Ascending aorta (tissue), 2 donors: ENCODE measurements at regions not wholly inside any gene's neighbourhood (a gene's known extent, or its start where the extent isn't known, plus 50 kb on each side); places are given as distances from the start of the nearest gene placed in this dataset.

ENCODE experiments used
- DNase-seq, 2 donors: peaks; one replicate each; pipeline ENCODE4 v3.0.0-alpha.2; 2019; ENCODE audit warnings: low spot score in 2 of 2
- H3K27ac ChIP-seq, 2 donors: fragments of 200-600 bp; sonication (generic); one replicate each; pipeline ENCODE4 v1.5.1; 2016 to 2017; ENCODE audit warnings: mild to moderate bottlenecking in 1 of 2
- H3K27me3 ChIP-seq: fragments of 200-600 bp; sonication (generic); one replicate; pipeline ENCODE4 v1.5.1; 2017
- H3K36me3 ChIP-seq, 2 donors: fragments of 200-600 bp; sonication (generic); one replicate each; pipeline ENCODE4 v1.5.1; 2016
- H3K4me1 ChIP-seq, 2 donors: fragments of 200-600 bp; sonication (generic); one replicate each; pipeline ENCODE4 v1.5.1; 2016 to 2017; ENCODE audit warnings: mild to moderate bottlenecking in 1 of 2
- H3K4me3 ChIP-seq, 2 donors: fragments of 200-600 bp; sonication (generic); one replicate each; pipeline ENCODE4 v1.5.1; 2016 to 2017; ENCODE audit warnings: mild to moderate bottlenecking in 1 of 2
- H3K9me3 ChIP-seq, 2 donors: fragments of 200-600 bp; sonication (generic); one replicate each; pipeline ENCODE4 v1.5.1; 2016
- CTCF ChIP-seq, 3 experiments: fragments of 200-600 bp in 2 of 3; fragments of 450-650 bp in 1 of 3; sonication (generic) in 2 of 3; IDR thresholded peaks; one replicate each; pipeline ENCODE4 v1.5.1; 2016 to 2019; ENCODE audit warnings: antibody characterized with exemption in 3 of 3, mild to moderate bottlenecking in 1 of 3, moderate library complexity in 1 of 3
- intact Hi-C: fragments of 100-400 bp; cut with DNase I; formaldehyde crosslinking; loops from one replicate; pipeline ENCODE4 v1.15.1; 2023

DNA sequence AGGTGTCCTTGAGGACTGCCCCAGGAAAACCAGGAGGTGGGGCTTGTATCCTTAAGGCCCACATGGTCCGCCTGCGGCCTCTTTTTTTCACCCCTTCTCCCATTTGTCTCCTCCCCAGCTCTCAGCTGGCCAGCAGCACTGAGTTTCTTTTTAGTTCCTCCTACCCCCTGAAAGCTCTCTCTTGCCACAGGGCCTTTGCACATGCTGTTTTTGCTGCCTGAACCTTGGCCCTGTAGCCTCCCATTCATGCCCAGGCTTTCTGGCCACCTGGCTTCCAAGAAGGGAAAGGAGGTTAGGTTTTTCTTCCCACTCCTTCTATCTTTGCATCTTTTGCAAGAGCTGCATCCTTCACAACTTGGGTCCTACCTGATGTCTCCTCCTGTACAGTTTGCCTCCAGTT is 358.1 kb downstream of the VRK1 start:
- Histone ChIP-seq H3K27me3 (no peaks in the 10 kb centered on the region), H3K9me3 (no peaks in the 10 kb centered on the region), H3K36me3 (no peaks in the 10 kb centered on the region), H3K4me1 (no peaks in the 10 kb centered on the region), H3K4me3 (no peak overlapping the region), H3K27ac (no peak overlapping the region)
- TF ChIP-seq CTCF (IDR thresholded peaks at IDR 0.05), result no peak
- DNase-seq, result no peak
- intact Hi-C loops, result no loop called here

DNA sequence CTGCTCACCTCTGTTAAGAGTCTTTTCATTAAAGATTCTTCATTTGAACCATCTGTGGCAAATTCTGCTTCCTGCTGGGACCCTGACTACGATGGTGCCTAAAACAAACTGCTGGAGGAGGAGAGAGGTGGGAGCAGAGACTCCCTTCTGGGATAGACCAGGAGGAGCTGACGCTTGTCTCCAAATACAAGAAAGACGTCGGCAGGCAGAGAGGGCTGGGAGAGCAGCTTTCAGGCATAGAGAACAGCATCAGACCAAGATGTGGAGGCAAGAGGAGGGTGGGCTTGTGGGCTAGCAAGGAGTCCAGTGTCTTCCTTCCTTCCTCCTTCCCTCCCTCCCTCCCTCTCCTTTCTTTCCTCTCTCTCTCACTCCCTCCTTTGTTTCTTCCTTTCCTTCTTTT is 358.6 kb downstream of the VRK1 start:
- no peaks in the 10 kb centered on the region for H3K36me3 ChIP-seq

DNA sequence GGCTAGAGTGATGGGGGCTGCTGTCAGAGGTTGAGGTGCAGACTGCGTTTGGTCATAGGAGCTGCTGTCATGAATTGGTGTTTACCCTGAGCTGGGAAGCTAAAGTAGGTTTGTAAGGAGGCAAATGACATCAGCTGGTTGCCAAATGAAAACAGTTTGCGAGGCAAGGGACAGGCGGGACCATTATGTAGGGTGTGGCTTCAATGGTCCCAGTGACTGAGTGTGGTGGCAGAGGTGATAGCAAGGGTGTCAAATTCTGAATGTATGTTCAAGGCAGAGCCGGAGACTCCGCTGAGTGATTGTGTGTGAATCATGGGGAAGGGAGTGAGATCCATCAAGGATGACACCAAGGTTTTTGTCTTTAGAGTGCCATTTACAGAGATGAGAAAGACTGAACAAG is 359.5 kb downstream of the VRK1 start:
- no peaks in the 10 kb centered on the region for H3K27me3 ChIP-seq
- no peak overlapping the region for H3K4me3 ChIP-seq
- TF ChIP-seq CTCF (IDR thresholded peaks at IDR 0.05), result no peak
- H3K4me1 ChIP-seq, result no peaks in the 10 kb centered on the region
- no peak overlapping the region for H3K27ac ChIP-seq
- H3K36me3 ChIP-seq, result no peaks in the 10 kb centered on the region
- no peak for DNase-seq
- intact Hi-C loops, result no loop called here
- no peaks in the 10 kb centered on the region for H3K9me3 ChIP-seq

More for the DNA sequence above, 358.6 kb downstream of the VRK1 start:
- DNase-seq, result no peak
- no peak for TF ChIP-seq CTCF (IDR thresholded peaks at IDR 0.05)
- no peak overlapping the region for H3K4me3 ChIP-seq
- H3K27ac ChIP-seq, result no peak overlapping the region
- no peaks in the 10 kb centered on the region for H3K4me1 ChIP-seq
- no peaks in the 10 kb centered on the region for H3K27me3 ChIP-seq
- no peaks in the 10 kb centered on the region for H3K9me3 ChIP-seq
- intact Hi-C loops, result no loop called here

DNA sequence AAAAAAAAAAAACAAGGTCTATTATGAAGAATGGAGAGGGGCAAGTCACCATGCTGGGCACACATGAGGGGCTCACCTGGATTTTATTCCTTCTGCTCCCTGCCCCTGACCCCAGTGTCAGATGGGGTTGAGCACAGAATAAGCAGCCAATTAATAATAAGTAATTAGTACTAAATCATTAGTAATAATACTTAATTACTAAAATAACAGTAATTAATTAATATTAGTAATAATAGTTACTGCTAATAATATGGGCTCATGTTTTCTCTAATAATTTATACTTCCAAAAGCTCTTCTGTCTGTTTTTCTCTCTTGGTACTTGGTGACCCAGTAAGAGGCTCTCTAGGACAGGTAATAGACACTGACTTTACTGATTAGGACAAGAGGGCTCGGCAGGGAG is 360.9 kb downstream of the VRK1 start:
- Histone ChIP-seq H3K27me3 (no peaks in the 10 kb centered on the region), H3K27ac (no peak overlapping the region), H3K36me3 (no peaks in the 10 kb centered on the region), H3K4me3 (no peak overlapping the region), H3K9me3 (no peaks in the 10 kb centered on the region), H3K4me1 (no peaks in the 10 kb centered on the region)
- intact Hi-C loops, result no loop called here
- no peak for DNase-seq
- no peak for TF ChIP-seq CTCF (IDR thresholded peaks at IDR 0.05)

GRCh38 chr14:97159124-97159523 is 361.9 kb downstream of the VRK1 start:
- Histone ChIP-seq H3K36me3 (no peaks in the 10 kb centered on the region), H3K4me3 (no peak overlapping the region), H3K9me3 (no peaks in the 10 kb centered on the region), H3K27me3 (no peaks in the 10 kb centered on the region), H3K27ac (no peak overlapping the region), H3K4me1 (no peaks in the 10 kb centered on the region)
- intact Hi-C loops, result no loop called here
- no peak for TF ChIP-seq CTCF (IDR thresholded peaks at IDR 0.05)
- no peak for DNase-seq

- no peak overlapping the region for H3K27ac ChIP-seq
- no peak overlapping the region for H3K4me3 ChIP-seq
- H3K9me3 ChIP-seq, result no peaks in the 10 kb centered on the region
- intact Hi-C loops, result no loop called here
- H3K4me1 ChIP-seq, result no peaks in the 10 kb centered on the region
- TF ChIP-seq CTCF (IDR thresholded peaks at IDR 0.05), result no peak
- no peaks in the 10 kb centered on the region for H3K27me3 ChIP-seq
- no peak for DNase-seq
- no peaks in the 10 kb centered on the region for H3K36me3 ChIP-seq
Observed at GRCh38 chr14:97162621-97163020, 365.4 kb downstream of the VRK1 start.
